ENCODE measurements at regions not wholly inside any gene's neighbourhood (a gene's known extent, or its start where the extent isn't known, plus 50 kb on each side); places are given as distances from the start of the nearest gene placed in this dataset.

- no peaks in the 10 kb centered on the region for H3K9me2 ChIP-seq (ENCODE audit: insufficient read depth, low read length)
- no peaks in the 10 kb centered on the region for H3K4me1 ChIP-seq (ENCODE audit: insufficient read depth, low read length, poor library complexity, severe bottlenecking)
- H3K36me3 ChIP-seq (ENCODE audit: insufficient read depth, low read length): no peaks in the 10 kb centered on the region
- intact Hi-C loops (cut with micrococcal nuclease; ENCODE audit: unreplicated experiment): no loop called here
- no peaks in the 10 kb centered on the region for H3K79me2 ChIP-seq (ENCODE audit: insufficient read depth, low read depth, low read length)
- no peaks in the 10 kb centered on the region for H3K9me3 ChIP-seq (ENCODE audit: low read length)
- TF ChIP-seq EZH2phosphoT487 (IDR thresholded peaks at IDR 0.05; ENCODE audit: borderline replicate concordance, low read depth, low read length): no peak
- TF ChIP-seq CTCF (conservative IDR thresholded peaks at IDR 0.05; ENCODE audit: low read length): no peak
- POLR2A ChIA-PET: no interaction called here
- no peak overlapping the region for H3K4me2 ChIP-seq (ENCODE audit: low read length)
- no peak overlapping the region for H2AFZ ChIP-seq (ENCODE audit: low read length)
- no peak for DNase-seq (ENCODE audit: low spot score)
- H3K4me3 ChIP-seq (ENCODE audit: low read depth, low read length, poor library complexity, severe bottlenecking): no peak overlapping the region
- no peaks in the 10 kb centered on the region for H4K20me1 ChIP-seq (ENCODE audit: insufficient read depth, low read length)
- H3K27ac ChIP-seq (ENCODE audit: low read depth, low read length, poor library complexity, severe bottlenecking): no peak overlapping the region
- no TSS peak for BruUV-seq (replicated peaks)
- CTCF ChIA-PET (ENCODE audit: unreplicated experiment): no interaction called here
Observed at GRCh38 chr1:208343226-208343625, 99.0 kb upstream of the PLXNA2 start.

GRCh38 chr1:208344202-208344857 is 100.1 kb upstream of the PLXNA2 start:
- Histone ChIP-seq H3K36me3 (ENCODE audit: insufficient read depth, low read length) (no peaks in the 10 kb centered on the region), H3K27ac (ENCODE audit: low read depth, low read length, poor library complexity, severe bottlenecking) (no peak overlapping the region), H4K20me1 (ENCODE audit: insufficient read depth, low read length) (no peaks in the 10 kb centered on the region), H2AFZ (ENCODE audit: low read length) (no peak overlapping the region), H3K4me2 (ENCODE audit: low read length) (no peak overlapping the region), H3K4me1 (ENCODE audit: insufficient read depth, low read length, poor library complexity, severe bottlenecking) (no peaks in the 10 kb centered on the region), H3K79me2 (ENCODE audit: insufficient read depth, low read depth, low read length) (no peaks in the 10 kb centered on the region), H3K9me3 (ENCODE audit: low read length) (no peaks in the 10 kb centered on the region), H3K9me2 (ENCODE audit: insufficient read depth, low read length) (no peaks in the 10 kb centered on the region), H3K4me3 (ENCODE audit: low read depth, low read length, poor library complexity, severe bottlenecking) (no peak overlapping the region)
- CTCF ChIA-PET (ENCODE audit: unreplicated experiment): interaction anchor here (0.6 kb wide), 1 partner anchor 154 kb away, joined by 3 read pairs; no protein-coding TSS in a partner anchor
- intact Hi-C loops (cut with micrococcal nuclease; ENCODE audit: unreplicated experiment): no loop called here
- TF ChIP-seq EZH2phosphoT487 (IDR thresholded peaks at IDR 0.05; ENCODE audit: borderline replicate concordance, low read depth, low read length) (no peak), CTCF (conservative IDR thresholded peaks at IDR 0.05; ENCODE audit: low read length) (no peak)
- no peak for DNase-seq (ENCODE audit: low spot score)
- POLR2A ChIA-PET: no interaction called here
- BruUV-seq (replicated peaks): no TSS peak

- H3K4me1 ChIP-seq (ENCODE audit: insufficient read depth, low read length, poor library complexity, severe bottlenecking): no peaks in the 10 kb centered on the region
- H3K4me3 ChIP-seq (ENCODE audit: low read depth, low read length, poor library complexity, severe bottlenecking): no peak overlapping the region
- no peak overlapping the region for H3K27ac ChIP-seq (ENCODE audit: low read depth, low read length, poor library complexity, severe bottlenecking)
- no peak for DNase-seq (ENCODE audit: low spot score)
- BruUV-seq (replicated peaks): no TSS peak
- H3K79me2 ChIP-seq (ENCODE audit: insufficient read depth, low read depth, low read length): no peaks in the 10 kb centered on the region
- no peak overlapping the region for H3K4me2 ChIP-seq (ENCODE audit: low read length)
- ChIA-PET POLR2A (interaction anchor here (2.1 kb wide), 1 partner anchor 29 kb away, joined by 4 read pairs; no protein-coding TSS in a partner anchor), CTCF (ENCODE audit: unreplicated experiment) (no interaction called here)
- no peak for TF ChIP-seq EZH2phosphoT487 (IDR thresholded peaks at IDR 0.05; ENCODE audit: borderline replicate concordance, low read depth, low read length)
- no peak for TF ChIP-seq CTCF (conservative IDR thresholded peaks at IDR 0.05; ENCODE audit: low read length)
- H3K36me3 ChIP-seq (ENCODE audit: insufficient read depth, low read length): no peaks in the 10 kb centered on the region
- H4K20me1 ChIP-seq (ENCODE audit: insufficient read depth, low read length): no peaks in the 10 kb centered on the region
- H2AFZ ChIP-seq (ENCODE audit: low read length): no peak overlapping the region
- intact Hi-C loops (cut with micrococcal nuclease; ENCODE audit: unreplicated experiment): no loop called here
- no peaks in the 10 kb centered on the region for H3K9me2 ChIP-seq (ENCODE audit: insufficient read depth, low read length)
- no peaks in the 10 kb centered on the region for H3K9me3 ChIP-seq (ENCODE audit: low read length)
Observed at GRCh38 chr1:208347191-208347590, 103.0 kb upstream of the PLXNA2 start.
